H9 (cell line): ENCODE measurements at regions not wholly inside any gene's neighbourhood (a gene's known extent, or its start where the extent isn't known, plus 50 kb on each side); places are given as distances from the start of the nearest gene placed in this dataset.

Experiments used
- DNase-seq: peaks from one replicate; pipeline ENCODE4 v3.0.0-alpha.2; 2017
- H2AFZ ChIP-seq: one replicate; pipeline ENCODE4 v1.6.1; 2013; ENCODE audit warnings: mild to moderate bottlenecking, low read length, control low read depth, moderate library complexity
- H2AK5ac ChIP-seq: 2 replicates; pipeline ENCODE4 v1.6.1; 2013; ENCODE audit warnings: low read length, control low read depth, mixed read lengths; ENCODE audit not compliant: insufficient read length
- H2BK120ac ChIP-seq: one replicate; pipeline ENCODE4 v1.6.1; 2013; ENCODE audit warnings: low read depth, mild to moderate bottlenecking, low read length, control low read depth, inconsistent platforms; ENCODE audit not compliant: poor library complexity, severe bottlenecking
- H2BK12ac ChIP-seq: 2 replicates; pipeline ENCODE4 v1.6.1; 2013; ENCODE audit warnings: low read length, control low read depth, mixed read lengths, low read depth; ENCODE audit not compliant: insufficient read length
- H2BK15ac ChIP-seq: 2 replicates; pipeline ENCODE4 v1.6.1; 2013; ENCODE audit warnings: low read depth, low read length, control low read depth
- H2BK20ac ChIP-seq: one replicate; pipeline ENCODE4 v1.6.1; 2013; ENCODE audit warnings: low read depth, mild to moderate bottlenecking, low read length, control low read depth, inconsistent platforms; ENCODE audit not compliant: poor library complexity, severe bottlenecking
- H2BK5ac ChIP-seq: 2 replicates; pipeline ENCODE4 v1.6.1; 2013; ENCODE audit warnings: low read length, control low read depth, mixed read lengths; ENCODE audit not compliant: insufficient read length
- H3K14ac ChIP-seq: 2 replicates; pipeline ENCODE4 v1.6.1; 2013; ENCODE audit warnings: low read length, control low read depth; ENCODE audit not compliant: insufficient read depth
- H3K18ac ChIP-seq: 2 replicates; pipeline ENCODE4 v1.6.1; 2013; ENCODE audit warnings: low read depth, mild to moderate bottlenecking, mixed read lengths, low read length, control low read depth; ENCODE audit not compliant: insufficient read length
- H3K23ac ChIP-seq: 2 replicates; pipeline ENCODE4 v1.6.1; 2013; ENCODE audit warnings: low read length, control low read depth, mixed read lengths, low read depth; ENCODE audit not compliant: insufficient read length
- H3K23me2 ChIP-seq: 2 replicates; pipeline ENCODE4 v1.6.1; 2013; ENCODE audit warnings: low read depth, mild to moderate bottlenecking, mixed read lengths, low read length, control low read depth; ENCODE audit not compliant: insufficient read length, poor library complexity, severe bottlenecking
- H3K27ac ChIP-seq: 2 replicates; pipeline ENCODE4 v1.5.1; 2013; ENCODE audit warnings: low read length, control low read depth, mixed read lengths, low read depth; ENCODE audit not compliant: insufficient read length
- H3K27me3 ChIP-seq: 2 replicates; pipeline ENCODE4 v1.6.1; 2013; ENCODE audit warnings: low read length, control low read depth, inconsistent platforms; ENCODE audit not compliant: insufficient read depth
- H3K4ac ChIP-seq: 2 replicates; pipeline ENCODE4 v1.6.1; 2013; ENCODE audit warnings: low read depth, mild to moderate bottlenecking, control low read depth, inconsistent platforms, low read length, moderate library complexity
- H3K4me1 ChIP-seq: 2 replicates; pipeline ENCODE4 v1.6.1; 2013; ENCODE audit warnings: low read length, control low read depth, inconsistent platforms; ENCODE audit not compliant: insufficient read depth
- H3K4me2 ChIP-seq: 2 replicates; pipeline ENCODE4 v1.6.1; 2013; ENCODE audit warnings: low read length, control low read depth, mixed read lengths; ENCODE audit not compliant: insufficient read length, insufficient read depth
- H3K56ac ChIP-seq: 2 replicates; pipeline ENCODE4 v1.6.1; 2013; ENCODE audit warnings: low read depth, mild to moderate bottlenecking, mixed read lengths, low read length, control low read depth; ENCODE audit not compliant: insufficient read length
- H3K79me1 ChIP-seq: 2 replicates; pipeline ENCODE4 v1.6.1; 2013; ENCODE audit warnings: low read depth, mild to moderate bottlenecking, moderate library complexity, low read length, control low read depth, inconsistent platforms; ENCODE audit not compliant: insufficient read depth, poor library complexity, severe bottlenecking
- H3K79me2 ChIP-seq: 2 replicates; pipeline ENCODE4 v1.6.1; 2013; ENCODE audit warnings: low read length, control low read depth, inconsistent platforms; ENCODE audit not compliant: insufficient read depth
- H3K9ac ChIP-seq: 2 replicates; pipeline ENCODE4 v1.6.1; 2013; ENCODE audit warnings: low read length, control low read depth, mixed read lengths; ENCODE audit not compliant: insufficient read length; ENCODE audit errors: extremely low read depth
- H3K9me3 ChIP-seq: one replicate; pipeline ENCODE4 v1.6.1; 2013; ENCODE audit warnings: low read depth, low read length, inconsistent platforms; ENCODE audit not compliant: control insufficient read depth
- H3T11ph ChIP-seq: one replicate; pipeline ENCODE4 v1.6.1; 2013; ENCODE audit warnings: mild to moderate bottlenecking, low read length, control low read depth, inconsistent platforms
- H4K20me1 ChIP-seq: one replicate; pipeline ENCODE4 v1.6.1; 2013; ENCODE audit not compliant: control insufficient read depth, insufficient read length, insufficient read depth
- H4K5ac ChIP-seq: 2 replicates; pipeline ENCODE4 v1.6.1; 2013; ENCODE audit warnings: low read depth, mild to moderate bottlenecking, mixed read lengths, low read length, control low read depth; ENCODE audit not compliant: insufficient read length
- H4K8ac ChIP-seq: replicated peaks from 2 replicates; pipeline ENCODE4 v1.6.1; 2013; ENCODE audit warnings: low read length, control low read depth, mixed read lengths, low read depth; ENCODE audit not compliant: insufficient read length
- H4K91ac ChIP-seq: 2 replicates; pipeline ENCODE4 v1.6.1; 2013; ENCODE audit warnings: low read depth, mild to moderate bottlenecking, moderate library complexity, mixed read lengths, low read length, control low read depth; ENCODE audit not compliant: insufficient read length
- H3K27ac Mint-ChIP-seq, 3 experiments: 2 replicates in 2 of 3; 3 replicates in 1 of 3; pipeline ENCODE4 v1.8.0; 2020 to 2021; ENCODE audit warnings: mixed read lengths in 3 of 3, mild to moderate bottlenecking in 1 of 3, moderate library complexity in 1 of 3
- H3K27me3 Mint-ChIP-seq: 2 replicates; pipeline ENCODE4 v1.8.0; 2021; ENCODE audit warnings: low read depth, mild to moderate bottlenecking, moderate library complexity, mixed read lengths
- H3K36me3 Mint-ChIP-seq, 3 experiments: 2 replicates in 2 of 3; 3 replicates in 1 of 3; pipeline ENCODE4 v1.8.0; 2020 to 2021; ENCODE audit warnings: low read depth in 3 of 3, mixed read lengths in 3 of 3; ENCODE audit not compliant: insufficient read depth in 1 of 3
- H3K4me1 Mint-ChIP-seq, 2 experiments: 2 replicates each; pipeline ENCODE4 v1.8.0; 2020; ENCODE audit warnings: mixed read lengths in 2 of 2
- H3K4me3 Mint-ChIP-seq, 2 experiments: 2 replicates in 1 of 2; 3 replicates in 1 of 2; pipeline ENCODE4 v1.8.0; 2020 to 2021; ENCODE audit warnings: mild to moderate bottlenecking in 2 of 2, mixed read lengths in 2 of 2, moderate library complexity in 1 of 2
- H3K9me3 Mint-ChIP-seq, 2 experiments: 2 replicates in 1 of 2; 3 replicates in 1 of 2; pipeline ENCODE4 v1.8.0; 2020; ENCODE audit warnings: mild to moderate bottlenecking in 2 of 2, mixed read lengths in 2 of 2, moderate library complexity in 1 of 2
- CTCF ChIP-seq: fragments of 200-600 bp; sonication (generic); conservative IDR thresholded peaks from 3 replicates; pipeline ENCODE4 v1.8.0; 2021; ENCODE audit warnings: antibody characterized with exemption, mild to moderate bottlenecking
- WGBS: extraction: QIAGEN DNeasy Blood & Tissue Kit; methylation state at CpG from one replicate; pipeline ENCODE4 v1.1.7; 2013; ENCODE audit warnings: missing lambda C conversion rate, low lambda C conversion rate, mixed read lengths; ENCODE audit not compliant: insufficient read length; ENCODE audit errors: extremely low coverage; 5-methylcytosine and 5-hydroxymethylcytosine counted together

DNA sequence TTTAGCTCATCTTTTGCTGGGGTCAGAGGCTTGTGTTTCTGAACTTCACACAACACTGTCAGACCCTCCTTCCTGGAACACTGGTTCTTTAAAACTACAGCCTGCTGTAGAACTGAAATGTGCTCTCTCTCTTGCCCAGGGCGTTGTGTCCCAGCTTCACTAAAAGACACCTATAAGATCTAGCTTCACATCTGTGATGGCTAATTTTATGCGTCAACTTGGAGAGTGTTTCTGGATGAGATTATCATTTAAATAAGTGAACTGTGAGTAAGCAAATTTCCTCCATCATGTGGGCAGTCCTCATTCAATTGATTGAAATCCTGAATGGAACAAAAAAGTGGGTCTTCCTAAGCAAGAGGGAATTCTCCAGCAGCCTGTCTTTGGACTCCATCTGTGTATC lies 140.3 kb downstream of the OSR1 start:
- H3K23ac ChIP-seq, result no peak overlapping the region
- Mint-ChIP-seq H3K36me3 (no peaks in the 10 kb centered on the region), H3K27ac (no peak overlapping the region), H3K4me1 (peaks cover 5 to 10% of the 10 kb centered on the region in 2 experiments), H3K9me3 (no peaks in the 10 kb centered on the region), H3K27me3 (no peaks in the 10 kb centered on the region; the same call in 1 of the 2 replicates), H3K4me3 (no peak overlapping the region)
- TF ChIP-seq CTCF, result no peak
- no CpG with 5 or more reads among the region's 2 CpGs for WGBS
- H3K23me2 ChIP-seq, result no peaks in the 10 kb centered on the region
- no peak overlapping the region for H2BK15ac ChIP-seq
- H2BK5ac ChIP-seq, result no peak overlapping the region
- H3K27me3 ChIP-seq, result no peaks in the 10 kb centered on the region
- H3K56ac ChIP-seq, result no peak overlapping the region
- H3K18ac ChIP-seq, result no peak overlapping the region
- no peak overlapping the region for H2BK20ac ChIP-seq
- no peak overlapping the region for H3K14ac ChIP-seq
- no peaks in the 10 kb centered on the region for H4K20me1 ChIP-seq
- H3K4me1 ChIP-seq, result peaks cover 5% of the 10 kb centered on the region
- no peak overlapping the region for H2BK120ac ChIP-seq
- H3K27ac ChIP-seq, result no peak overlapping the region
- H4K8ac ChIP-seq, result no peak overlapping the region
- H2AFZ ChIP-seq, result no peak overlapping the region
- no peak for DNase-seq
- H3K4ac ChIP-seq, result no peak overlapping the region
- no peak overlapping the region for H3T11ph ChIP-seq
- no peaks in the 10 kb centered on the region for H3K79me1 ChIP-seq
- H3K4me2 ChIP-seq, result no peak overlapping the region
- no peaks in the 10 kb centered on the region for H3K9me3 ChIP-seq
- H4K5ac ChIP-seq, result no peak overlapping the region
- H3K9ac ChIP-seq, result no peak overlapping the region
- no peak overlapping the region for H2BK12ac ChIP-seq
- no peak overlapping the region for H2AK5ac ChIP-seq
- H3K79me2 ChIP-seq, result no peaks in the 10 kb centered on the region
- no peak overlapping the region for H4K91ac ChIP-seq
